ENCODE measurements at regions not wholly inside any gene's neighbourhood (a gene's known extent, or its start where the extent isn't known, plus 50 kb on each side); places are given as distances from the start of the nearest gene placed in this dataset.

- no peak for ATAC-seq
- ChIA-PET POLR2A (no interaction called here), CTCF (ENCODE audit: low intra/inter-chr PET ratio, low total read pairs) (interaction anchor here (0.6 kb wide), 1 partner anchor 30 kb away, joined by 4 read pairs; no protein-coding TSS in a partner anchor)
- Histone ChIP-seq H3K4me3 (replicated peaks in 1 of 3; ENCODE audit: insufficient read depth in 1 of 3, low read depth in 2 of 3, low read length in 3 of 3) (no peak overlapping the region), H3K4me2 (ENCODE audit: low read depth, low read length) (no peak overlapping the region), H3K9ac (ENCODE audit: insufficient read depth, low read depth, low read length) (no peak overlapping the region), H3K36me3 (replicated peaks in 1 of 2; ENCODE audit: control insufficient read depth in 1 of 2, insufficient read depth in 2 of 2, low read length in 2 of 2) (no peaks in the 10 kb centered on the region), H3K9me3 (ENCODE audit: low read length) (no peaks in the 10 kb centered on the region), H2AFZ (ENCODE audit: low read length) (no peak overlapping the region), H3K79me2 (ENCODE audit: insufficient read depth, low read length) (no peaks in the 10 kb centered on the region), H4K20me1 (ENCODE audit: insufficient read depth, low read length) (no peaks in the 10 kb centered on the region), H3K27ac (ENCODE audit: extremely low read length, insufficient read depth, low read length) (no peak overlapping the region), H3K27me3 (ENCODE audit: control insufficient read depth in 1 of 2, insufficient read depth in 2 of 2, low read length in 2 of 2) (no peaks in the 10 kb centered on the region), H3K4me1 (ENCODE audit: insufficient read depth, low read length) (peaks cover 21% of the 10 kb centered on the region)
- WGBS (ENCODE audit: low lambda C conversion rate), result 91% methylated on average over 4 of the region's 4 CpGs
- no peak for DNase-seq (ENCODE audit: low spot score)
- FAIRE-seq, result no peak
- intact Hi-C loops (cut with micrococcal nuclease; ENCODE audit: unreplicated experiment), result no loop called here
- in situ Hi-C loops (cut with HindIII; ENCODE audit: extremely low pct_ligation_motif_present, low pct_unique_long_range_greater_than_20kb), result no loop called here
- no TSS peak for BruUV-seq (replicated peaks)
- TF ChIP-seq TFE3 (CRISPR knock-in tag; IDR thresholded peaks at IDR 0.05) (no peak), PREB (CRISPR knock-in tag; IDR thresholded peaks at IDR 0.05) (no peak), KIAA2018 (CRISPR knock-in tag; IDR thresholded peaks at IDR 0.05; ENCODE audit: borderline replicate concordance) (no peak), ZNF652 (CRISPR knock-in tag; IDR thresholded peaks at IDR 0.05; ENCODE audit: borderline replicate concordance, low read depth) (no peak), SRSF9 (IDR thresholded peaks at IDR 0.05; ENCODE audit: borderline replicate concordance, insufficient read depth, low read depth, low read length, poor library complexity, severe bottlenecking) (no peak), ATF6 (CRISPR knock-in tag; conservative IDR thresholded peaks at IDR 0.05) (no peak), HIC2 (CRISPR knock-in tag; IDR thresholded peaks at IDR 0.05; ENCODE audit: low read depth) (no peak)
Observed at GRCh38 chr2:226497146-226497909, 302.3 kb downstream of the IRS1 start.
